ENCODE measurements at regions not wholly inside any gene's neighbourhood (a gene's known extent, or its start where the extent isn't known, plus 50 kb on each side); places are given as distances from the start of the nearest gene placed in this dataset.

DNA sequence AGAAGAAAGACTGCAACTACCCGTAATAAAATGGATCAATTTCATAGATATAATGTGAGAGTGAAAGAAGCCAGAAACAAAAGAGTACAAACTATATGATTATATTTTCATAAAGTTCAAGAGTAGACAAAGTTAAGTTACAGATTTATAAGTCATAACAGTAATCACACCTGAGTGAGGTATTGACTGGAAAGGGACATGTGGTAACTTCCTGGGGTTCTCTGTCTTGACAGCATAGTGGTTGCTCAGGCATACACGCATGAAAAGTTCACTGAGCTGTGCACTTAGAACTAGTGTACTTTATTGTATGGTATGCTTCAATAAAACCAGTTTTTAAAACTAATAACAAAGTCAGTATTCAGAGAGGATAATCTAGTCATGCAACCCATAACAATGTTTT, 653.6 kb downstream of the EPM2A start:
- TF ChIP-seq, protein P1, sequence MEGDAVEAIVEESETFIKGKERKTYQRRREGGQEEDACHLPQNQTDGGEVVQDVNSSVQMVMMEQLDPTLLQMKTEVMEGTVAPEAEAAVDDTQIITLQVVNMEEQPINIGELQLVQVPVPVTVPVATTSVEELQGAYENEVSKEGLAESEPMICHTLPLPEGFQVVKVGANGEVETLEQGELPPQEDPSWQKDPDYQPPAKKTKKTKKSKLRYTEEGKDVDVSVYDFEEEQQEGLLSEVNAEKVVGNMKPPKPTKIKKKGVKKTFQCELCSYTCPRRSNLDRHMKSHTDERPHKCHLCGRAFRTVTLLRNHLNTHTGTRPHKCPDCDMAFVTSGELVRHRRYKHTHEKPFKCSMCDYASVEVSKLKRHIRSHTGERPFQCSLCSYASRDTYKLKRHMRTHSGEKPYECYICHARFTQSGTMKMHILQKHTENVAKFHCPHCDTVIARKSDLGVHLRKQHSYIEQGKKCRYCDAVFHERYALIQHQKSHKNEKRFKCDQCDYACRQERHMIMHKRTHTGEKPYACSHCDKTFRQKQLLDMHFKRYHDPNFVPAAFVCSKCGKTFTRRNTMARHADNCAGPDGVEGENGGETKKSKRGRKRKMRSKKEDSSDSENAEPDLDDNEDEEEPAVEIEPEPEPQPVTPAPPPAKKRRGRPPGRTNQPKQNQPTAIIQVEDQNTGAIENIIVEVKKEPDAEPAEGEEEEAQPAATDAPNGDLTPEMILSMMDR (conservative IDR thresholded peaks at IDR 0.05; ENCODE audit: low read depth) = no peak
- POLR2A ChIA-PET (ENCODE audit: low non-redundant PET) = no interaction called here

DNA sequence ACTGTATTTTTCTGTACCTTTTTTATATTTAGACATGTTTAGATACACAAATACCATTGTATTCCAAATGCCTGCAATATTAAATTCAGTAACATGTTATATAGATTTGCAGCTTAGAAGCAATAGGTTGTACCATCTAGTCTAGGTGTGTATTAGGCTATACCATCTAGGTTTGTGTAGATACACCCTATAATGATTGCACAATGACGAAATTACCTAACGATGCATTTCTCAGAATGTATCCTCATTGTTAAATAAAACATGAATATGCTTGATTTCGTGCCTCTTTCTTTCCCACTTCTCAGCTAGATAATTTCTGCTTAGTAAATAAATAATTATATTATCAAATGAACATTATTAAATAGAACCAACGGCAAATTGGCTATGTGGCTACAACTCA, 653.0 kb downstream of the EPM2A start:
- no peak for DNase-seq (ENCODE audit: low spot score)
- ChIA-PET CTCF (no interaction called here), POLR2A (ENCODE audit: low non-redundant PET) (no interaction called here)
- TF ChIP-seq, protein P1 (conservative IDR thresholded peaks at IDR 0.05; ENCODE audit: low read depth) = no peak
- no peak overlapping the region for H3K27ac ChIP-seq

More for the DNA sequence above, 653.6 kb downstream of the EPM2A start:
- no peak for DNase-seq (ENCODE audit: low spot score)
- CTCF ChIA-PET = no interaction called here
- no peak overlapping the region for H3K27ac ChIP-seq

- no peak for DNase-seq (ENCODE audit: low spot score)
- ChIA-PET CTCF (no interaction called here), POLR2A (ENCODE audit: low non-redundant PET) (no interaction called here)
- TF ChIP-seq, protein P1 (conservative IDR thresholded peaks at IDR 0.05; ENCODE audit: low read depth) = no peak
- H3K27ac ChIP-seq = no peak overlapping the region
Observed at GRCh38 chr6:145086197-145086596, 649.1 kb downstream of the EPM2A start.

GRCh38 chr6:145087034-145087433, 648.3 kb downstream of the EPM2A start:
- CTCF ChIA-PET = no interaction called here
- POLR2A ChIA-PET (ENCODE audit: low non-redundant PET) = no interaction called here
- no peak for DNase-seq (ENCODE audit: low spot score)
- TF ChIP-seq, protein P1 (conservative IDR thresholded peaks at IDR 0.05; ENCODE audit: low read depth) = no peak
- H3K27ac ChIP-seq = no peak overlapping the region

DNA sequence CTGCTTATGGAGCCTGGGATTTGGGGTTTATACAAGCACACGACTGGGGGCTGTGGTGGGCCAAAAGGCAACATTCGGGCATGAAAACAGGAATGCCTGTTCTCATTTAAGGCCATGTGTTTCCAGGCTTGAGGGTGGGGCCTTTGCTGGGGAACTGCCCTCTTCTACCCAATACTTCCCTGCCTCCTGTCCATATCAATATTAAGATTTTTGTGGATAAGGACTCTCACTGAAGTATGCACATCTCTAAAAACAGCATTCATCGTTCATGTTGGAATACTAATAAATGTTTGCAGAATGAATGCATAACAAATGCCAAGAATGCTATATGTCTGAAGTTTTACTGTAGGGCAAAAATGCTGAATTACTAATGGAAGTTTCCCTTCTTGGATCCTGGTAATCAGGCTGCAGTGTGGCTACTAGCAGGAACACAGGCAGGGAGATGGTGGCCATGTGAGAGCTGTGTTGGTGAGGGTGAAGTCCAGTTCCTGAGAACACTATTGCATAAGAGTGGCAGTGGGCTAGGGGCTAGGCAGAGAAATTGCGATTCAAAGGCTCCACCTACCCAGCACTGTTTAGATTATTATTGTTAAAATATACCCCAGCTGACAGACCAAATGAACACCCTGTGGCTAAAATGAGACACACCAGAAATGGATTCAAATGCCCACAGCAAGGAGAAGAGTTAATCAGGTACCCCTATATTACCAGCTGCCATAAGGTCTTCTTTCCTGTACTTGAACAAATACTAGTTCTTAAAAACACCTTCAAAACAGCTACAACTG, 644.3 kb downstream of the EPM2A start:
- no peak for DNase-seq (ENCODE audit: low spot score)
- TF ChIP-seq, protein P1 (conservative IDR thresholded peaks at IDR 0.05; ENCODE audit: low read depth) = no peak
- ChIA-PET CTCF (no interaction called here), POLR2A (ENCODE audit: low non-redundant PET) (no interaction called here)
- H3K27ac ChIP-seq = no peak overlapping the region

DNA sequence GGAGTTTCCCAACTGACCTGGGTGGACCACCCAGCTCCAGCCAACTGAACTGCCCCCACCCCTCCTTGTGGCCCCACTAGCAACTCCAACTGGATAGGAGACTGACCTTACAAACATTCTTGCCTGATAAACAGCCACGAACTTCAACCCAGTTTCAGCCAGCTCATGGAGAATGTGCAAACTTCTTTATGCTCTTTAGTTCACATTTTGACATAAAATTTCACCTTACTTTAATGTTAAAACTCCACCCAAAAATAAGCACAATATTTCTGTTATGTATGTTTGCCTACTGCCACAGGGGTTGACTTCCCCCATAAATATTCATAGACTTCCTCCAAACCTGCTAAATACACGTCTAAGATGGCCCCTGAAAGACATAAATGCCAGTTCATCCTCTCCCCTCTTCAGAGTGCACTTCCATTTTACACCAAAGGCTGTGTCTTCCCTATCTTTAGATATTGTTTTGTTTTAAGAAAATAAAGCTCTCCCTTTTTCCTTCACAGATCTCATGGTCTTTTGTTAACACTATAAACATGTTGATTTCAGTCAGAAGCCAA, 643.7 kb downstream of the EPM2A start:
- no peak overlapping the region for H3K27ac ChIP-seq
- no peak for DNase-seq (ENCODE audit: low spot score)
- TF ChIP-seq, protein P1 (conservative IDR thresholded peaks at IDR 0.05; ENCODE audit: low read depth) = no peak
- CTCF ChIA-PET = no interaction called here
- POLR2A ChIA-PET (ENCODE audit: low non-redundant PET) = no interaction called here

Data from RWPE1 (cell line).